ENCODE measurements at regions not wholly inside any gene's neighbourhood (a gene's known extent, or its start where the extent isn't known, plus 50 kb on each side); places are given as distances from the start of the nearest gene placed in this dataset.

- no peak for TF ChIP-seq CTCF (IDR thresholded peaks at IDR 0.05; ENCODE audit: low read depth, low read length)
- TF ChIP-seq MAX (IDR thresholded peaks at IDR 0.05; ENCODE audit: low read depth, low read length) = no peak
- TF ChIP-seq POLR2A (IDR thresholded peaks at IDR 0.05; ENCODE audit: extremely low read depth, insufficient read length) = no peak
- TF ChIP-seq MYC (IDR thresholded peaks at IDR 0.05; ENCODE audit: low read depth, low read length) = no peak
Measured at GRCh38 chr5:20654033-20654432, 666.0 kb upstream of the CDH18 start.
